Sigmoid colon (tissue), 6 donors: ENCODE measurements at regions not wholly inside any gene's neighbourhood (a gene's known extent, or its start where the extent isn't known, plus 50 kb on each side); places are given as distances from the start of the nearest gene placed in this dataset.

Experiments
- DNase-seq: peaks from one replicate; pipeline ENCODE4 v3.0.0-alpha.2; 2019
- H3K27ac ChIP-seq, 4 donors: fragments of 200-600 bp; sonication (generic); one replicate each; pipeline ENCODE4 v1.5.1; 2016 to 2019; ENCODE audit warnings: mild to moderate bottlenecking in 1 of 4
- H3K27me3 ChIP-seq, 3 donors: fragments of 200-600 bp; sonication (generic); one replicate each; pipeline ENCODE4 v1.5.1; 2019; ENCODE audit warnings: mild to moderate bottlenecking in 1 of 3
- H3K36me3 ChIP-seq, 4 donors: fragments of 200-600 bp; sonication (generic); one replicate each; pipeline ENCODE4 v1.5.1; 2016 to 2019
- H3K4me1 ChIP-seq, 4 donors: fragments of 200-600 bp; sonication (generic); one replicate each; pipeline ENCODE4 v1.5.1; 2017 to 2019
- H3K4me3 ChIP-seq, 4 donors: fragments of 200-600 bp; sonication (generic); one replicate each; pipeline ENCODE4 v1.5.1; 2017 to 2019; ENCODE audit warnings: mild to moderate bottlenecking in 2 of 4, moderate library complexity in 1 of 4
- H3K9me3 ChIP-seq, 4 donors: fragments of 200-600 bp in 3 of 4; sonication (generic) in 3 of 4; one replicate each; pipeline versions ENCODE4 v1.5.1 to v1.6.1; 2013 to 2019
- EP300 ChIP-seq, 4 donors: sonication (generic); formaldehyde crosslinking; IDR thresholded peaks; one replicate each; pipeline ENCODE4 v1.6.1; 2017; ENCODE audit warnings: antibody characterized with exemption in 4 of 4
- POLR2A ChIP-seq, 2 donors: fragments of 450-650 bp; IDR thresholded peaks; one replicate each; pipeline ENCODE4 v1.6.1; 2016; ENCODE audit warnings: antibody characterized with exemption in 2 of 2, mild to moderate bottlenecking in 2 of 2, moderate library complexity in 2 of 2
- POLR2AphosphoS5 ChIP-seq, 4 donors: sonication (generic); formaldehyde crosslinking; IDR thresholded peaks; one replicate each; pipeline ENCODE4 v1.6.1; 2017; ENCODE audit warnings: antibody characterized with exemption in 4 of 4
- WGBS, 2 donors: extraction: QIAGEN DNeasy Blood & Tissue Kit; methylation state at CpG; one replicate each; pipeline ENCODE4 v1.1.7; 2013; 5-methylcytosine and 5-hydroxymethylcytosine counted together
- intact Hi-C: fragments of 100-400 bp; cut with DNase I; formaldehyde crosslinking; loops from one replicate; pipeline ENCODE4 v1.15.1; 2023
- TF ChIP-seq, protein P1 (sequence below), 4 experiments: fragments of 450-650 bp in 3 of 4; fragments of 200-600 bp in 1 of 4; IDR thresholded peaks; one replicate each; pipeline ENCODE4 v1.5.1; 2016 to 2019; ENCODE audit warnings: antibody characterized with exemption in 4 of 4, mild to moderate bottlenecking in 3 of 4, moderate library complexity in 2 of 4
- donor health status: healthy with polysubstance abuse.
- donor health status: healthy.

- Histone ChIP-seq H3K4me3 (no peak overlapping the region), H3K27ac (no peak overlapping the region), H3K4me1 (peaks cover 0 to 23% (median 5%) of the 10 kb centered on the region in 4 donors), H3K27me3 (no peaks in the 10 kb centered on the region), H3K9me3 (no peaks in the 10 kb centered on the region), H3K36me3 (no peaks in the 10 kb centered on the region)
- intact Hi-C loops = no loop called here
- TF ChIP-seq POLR2A (IDR thresholded peaks at IDR 0.05) (no peak), POLR2AphosphoS5 (IDR thresholded peaks at IDR 0.05) (no peak), EP300 (IDR thresholded peaks at IDR 0.05) (no peak)
- TF ChIP-seq, protein P1, sequence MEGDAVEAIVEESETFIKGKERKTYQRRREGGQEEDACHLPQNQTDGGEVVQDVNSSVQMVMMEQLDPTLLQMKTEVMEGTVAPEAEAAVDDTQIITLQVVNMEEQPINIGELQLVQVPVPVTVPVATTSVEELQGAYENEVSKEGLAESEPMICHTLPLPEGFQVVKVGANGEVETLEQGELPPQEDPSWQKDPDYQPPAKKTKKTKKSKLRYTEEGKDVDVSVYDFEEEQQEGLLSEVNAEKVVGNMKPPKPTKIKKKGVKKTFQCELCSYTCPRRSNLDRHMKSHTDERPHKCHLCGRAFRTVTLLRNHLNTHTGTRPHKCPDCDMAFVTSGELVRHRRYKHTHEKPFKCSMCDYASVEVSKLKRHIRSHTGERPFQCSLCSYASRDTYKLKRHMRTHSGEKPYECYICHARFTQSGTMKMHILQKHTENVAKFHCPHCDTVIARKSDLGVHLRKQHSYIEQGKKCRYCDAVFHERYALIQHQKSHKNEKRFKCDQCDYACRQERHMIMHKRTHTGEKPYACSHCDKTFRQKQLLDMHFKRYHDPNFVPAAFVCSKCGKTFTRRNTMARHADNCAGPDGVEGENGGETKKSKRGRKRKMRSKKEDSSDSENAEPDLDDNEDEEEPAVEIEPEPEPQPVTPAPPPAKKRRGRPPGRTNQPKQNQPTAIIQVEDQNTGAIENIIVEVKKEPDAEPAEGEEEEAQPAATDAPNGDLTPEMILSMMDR (IDR thresholded peaks at IDR 0.05) = no peak
- WGBS, 2 donors = 25 to 60% methylated on average over 1 of the region's 1 CpG
- no peak for DNase-seq
These were observed 94.9 kb upstream of the ANKRD50 start for GRCh38 chr4:124807421-124807820.

DNA sequence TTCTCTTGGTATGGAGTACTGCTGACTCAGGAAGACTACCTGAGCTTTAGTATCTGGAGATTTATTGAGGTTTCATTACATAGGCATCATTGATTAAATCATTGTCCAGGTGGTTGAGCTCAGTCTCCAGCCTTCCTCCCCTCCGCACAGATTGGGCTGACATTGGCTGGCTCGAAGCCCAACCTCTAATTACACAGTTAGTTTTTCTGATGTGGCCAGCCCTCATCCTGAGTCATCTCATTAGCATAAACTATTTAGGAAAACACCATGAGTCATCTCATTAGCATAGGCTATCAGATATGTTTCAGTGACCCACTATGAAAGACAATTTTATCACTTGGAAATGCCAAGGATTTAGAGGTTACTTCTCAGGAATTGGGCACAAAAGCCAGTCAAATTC, 93.9 kb upstream of the ANKRD50 start:
- no peak for TF ChIP-seq POLR2A (IDR thresholded peaks at IDR 0.05)
- TF ChIP-seq, protein P1 (IDR thresholded peaks at IDR 0.05) = no peak
- no peak for TF ChIP-seq EP300 (IDR thresholded peaks at IDR 0.05)
- TF ChIP-seq POLR2AphosphoS5 (IDR thresholded peaks at IDR 0.05) = no peak
- Histone ChIP-seq H3K27ac (no peak overlapping the region), H3K4me1 (peaks cover 0 to 23% (median 5%) of the 10 kb centered on the region in 4 donors), H3K27me3 (no peaks in the 10 kb centered on the region), H3K36me3 (no peaks in the 10 kb centered on the region), H3K4me3 (no peak overlapping the region), H3K9me3 (no peaks in the 10 kb centered on the region)
- no peak for DNase-seq
- WGBS, 2 donors = 83 to 92% methylated on average over 2 of the region's 2 CpGs
- intact Hi-C loops = no loop called here

- intact Hi-C loops = no loop called here
- H3K9me3 ChIP-seq = no peaks in the 10 kb centered on the region
These were observed 92.1 kb upstream of the ANKRD50 start for GRCh38 chr4:124804584-124804983.

DNA sequence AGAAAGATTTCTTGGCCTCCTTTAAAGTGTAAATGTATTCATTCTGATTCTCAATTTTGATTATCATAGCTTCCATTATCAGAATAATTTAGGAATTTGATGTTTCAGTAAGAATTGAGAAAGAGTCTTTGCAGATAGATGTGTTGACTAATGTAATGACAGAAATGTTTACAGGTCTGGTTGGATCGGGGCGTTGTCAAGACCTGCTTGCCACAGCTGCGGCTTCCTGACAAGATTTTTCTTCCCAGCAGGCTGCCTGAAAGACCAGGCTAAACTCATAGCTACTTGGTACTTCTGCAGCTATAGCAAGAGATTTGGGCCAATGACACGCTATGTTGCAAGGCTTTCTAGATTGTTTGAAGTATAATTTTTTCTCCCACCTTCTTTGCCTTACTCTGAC, 91.5 kb upstream of the ANKRD50 start:
- intact Hi-C loops = no loop called here
- Histone ChIP-seq H3K27me3 (no peaks in the 10 kb centered on the region), H3K27ac (no peak overlapping the region), H3K9me3 (no peaks in the 10 kb centered on the region), H3K4me3 (no peak overlapping the region), H3K4me1 (peaks cover 0 to 12% (median 0%) of the 10 kb centered on the region in 4 donors), H3K36me3 (no peaks in the 10 kb centered on the region)
- DNase-seq = no peak
- whole genome bisulfite sequencing, 2 donors = 62 to 84% methylated on average over 4 of the region's 4 CpGs
- no peak for TF ChIP-seq POLR2AphosphoS5 (IDR thresholded peaks at IDR 0.05)
- TF ChIP-seq, protein P1 (IDR thresholded peaks at IDR 0.05) = no peak
- TF ChIP-seq POLR2A (IDR thresholded peaks at IDR 0.05) = no peak
- no peak for TF ChIP-seq EP300 (IDR thresholded peaks at IDR 0.05)

More at GRCh38 chr4:124804584-124804983, 92.1 kb upstream of the ANKRD50 start:
- peaks cover 0 to 12% (median 0%) of the 10 kb centered on the region in 4 donors for H3K4me1 ChIP-seq
- H3K4me3 ChIP-seq = no peak overlapping the region
- H3K36me3 ChIP-seq = no peaks in the 10 kb centered on the region
- DNase-seq = no peak
- H3K27me3 ChIP-seq = no peaks in the 10 kb centered on the region
- TF ChIP-seq POLR2AphosphoS5 (IDR thresholded peaks at IDR 0.05) (no peak), EP300 (IDR thresholded peaks at IDR 0.05) (no peak), POLR2A (IDR thresholded peaks at IDR 0.05) (no peak)
- TF ChIP-seq, protein P1 (IDR thresholded peaks at IDR 0.05) = no peak
- no peak overlapping the region for H3K27ac ChIP-seq

GRCh38 chr4:124803641-124804040, 91.1 kb upstream of the ANKRD50 start:
- Histone ChIP-seq H3K27me3 (no peaks in the 10 kb centered on the region), H3K4me1 (peaks cover 0 to 12% (median 0%) of the 10 kb centered on the region in 4 donors), H3K9me3 (no peaks in the 10 kb centered on the region), H3K27ac (no peak overlapping the region), H3K36me3 (no peaks in the 10 kb centered on the region), H3K4me3 (no peak overlapping the region)
- 59 to 87% methylated on average over 1 of the region's 1 CpG for WGBS, 2 donors
- intact Hi-C loops = no loop called here
- TF ChIP-seq EP300 (IDR thresholded peaks at IDR 0.05) (no peak), POLR2A (IDR thresholded peaks at IDR 0.05) (no peak), POLR2AphosphoS5 (IDR thresholded peaks at IDR 0.05) (no peak)
- TF ChIP-seq, protein P1 (IDR thresholded peaks at IDR 0.05) = no peak
- DNase-seq = no peak
